ENCODE measurements at regions not wholly inside any gene's neighbourhood (a gene's known extent, or its start where the extent isn't known, plus 50 kb on each side); places are given as distances from the start of the nearest gene placed in this dataset.

DNA sequence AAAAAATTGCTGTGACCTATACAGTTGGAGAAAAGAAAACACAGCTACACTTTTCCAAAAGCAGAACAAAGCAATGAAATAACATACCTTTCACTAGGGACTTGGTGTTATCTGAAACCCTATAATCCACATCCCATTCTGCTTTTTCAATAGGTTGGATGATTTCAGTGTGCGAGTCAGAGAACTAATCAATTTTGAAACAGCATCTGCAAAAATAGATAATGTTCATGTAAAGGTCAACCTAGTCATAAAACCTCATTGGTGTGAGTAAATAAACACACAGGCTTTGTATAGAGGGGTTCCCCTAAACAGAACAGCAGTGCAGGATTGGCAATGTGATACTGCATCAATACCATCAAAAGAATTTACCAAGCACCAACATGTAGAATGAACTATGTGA is 173.0 kb upstream of the G2E3 start:
- H2AFZ ChIP-seq = no peak overlapping the region
- H3K27me3 ChIP-seq (ENCODE audit: insufficient read depth) = no peaks in the 10 kb centered on the region
- H3K9me2 ChIP-seq (ENCODE audit: insufficient read depth) = no peaks in the 10 kb centered on the region
- H3K27ac Mint-ChIP-seq = no peak overlapping the region
- DNase-seq (ENCODE audit: low spot score) (no peak), ATAC-seq (no peak)
- no peaks in the 10 kb centered on the region for H3K4me1 ChIP-seq (ENCODE audit: insufficient read depth)
- no peak overlapping the region for H3K4me2 ChIP-seq
- H3F3A ChIP-seq (replicated peaks; ENCODE audit: low read depth) = no peaks in the 10 kb centered on the region
- no peaks in the 10 kb centered on the region for H3K36me3 Mint-ChIP-seq (ENCODE audit: low read depth)
- no peaks in the 10 kb centered on the region for H3K79me2 ChIP-seq (replicated peaks; ENCODE audit: insufficient read depth)
- H3K4me3 ChIP-seq = no peak overlapping the region
- H3K36me3 ChIP-seq (ENCODE audit: insufficient read depth) = no peaks in the 10 kb centered on the region
- no peaks in the 10 kb centered on the region for H3K9me3 Mint-ChIP-seq
- peaks cover 2% of the 10 kb centered on the region for H3K27me3 Mint-ChIP-seq (ENCODE audit: insufficient read depth, low read depth, poor library complexity)
- no peak overlapping the region for H3K27ac ChIP-seq (ENCODE audit: low read depth)
- no peak overlapping the region for H3K4me3 Mint-ChIP-seq
- peaks cover 8% of the 10 kb centered on the region; the same call in 2 of the 3 replicates for H3K4me1 Mint-ChIP-seq
- TF ChIP-seq, protein P1, sequence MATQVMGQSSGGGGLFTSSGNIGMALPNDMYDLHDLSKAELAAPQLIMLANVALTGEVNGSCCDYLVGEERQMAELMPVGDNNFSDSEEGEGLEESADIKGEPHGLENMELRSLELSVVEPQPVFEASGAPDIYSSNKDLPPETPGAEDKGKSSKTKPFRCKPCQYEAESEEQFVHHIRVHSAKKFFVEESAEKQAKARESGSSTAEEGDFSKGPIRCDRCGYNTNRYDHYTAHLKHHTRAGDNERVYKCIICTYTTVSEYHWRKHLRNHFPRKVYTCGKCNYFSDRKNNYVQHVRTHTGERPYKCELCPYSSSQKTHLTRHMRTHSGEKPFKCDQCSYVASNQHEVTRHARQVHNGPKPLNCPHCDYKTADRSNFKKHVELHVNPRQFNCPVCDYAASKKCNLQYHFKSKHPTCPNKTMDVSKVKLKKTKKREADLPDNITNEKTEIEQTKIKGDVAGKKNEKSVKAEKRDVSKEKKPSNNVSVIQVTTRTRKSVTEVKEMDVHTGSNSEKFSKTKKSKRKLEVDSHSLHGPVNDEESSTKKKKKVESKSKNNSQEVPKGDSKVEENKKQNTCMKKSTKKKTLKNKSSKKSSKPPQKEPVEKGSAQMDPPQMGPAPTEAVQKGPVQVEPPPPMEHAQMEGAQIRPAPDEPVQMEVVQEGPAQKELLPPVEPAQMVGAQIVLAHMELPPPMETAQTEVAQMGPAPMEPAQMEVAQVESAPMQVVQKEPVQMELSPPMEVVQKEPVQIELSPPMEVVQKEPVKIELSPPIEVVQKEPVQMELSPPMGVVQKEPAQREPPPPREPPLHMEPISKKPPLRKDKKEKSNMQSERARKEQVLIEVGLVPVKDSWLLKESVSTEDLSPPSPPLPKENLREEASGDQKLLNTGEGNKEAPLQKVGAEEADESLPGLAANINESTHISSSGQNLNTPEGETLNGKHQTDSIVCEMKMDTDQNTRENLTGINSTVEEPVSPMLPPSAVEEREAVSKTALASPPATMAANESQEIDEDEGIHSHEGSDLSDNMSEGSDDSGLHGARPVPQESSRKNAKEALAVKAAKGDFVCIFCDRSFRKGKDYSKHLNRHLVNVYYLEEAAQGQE (IDR thresholded peaks at IDR 0.05; ENCODE audit: unreplicated experiment) = no peak
- TF ChIP-seq EZH2phosphoT487 (IDR thresholded peaks at IDR 0.05; ENCODE audit: unreplicated experiment) (no peak), CREB1 (CRISPR knock-in tag; IDR thresholded peaks at IDR 0.05; ENCODE audit: low read depth) (no peak), ZNF331 (CRISPR knock-in tag; IDR thresholded peaks at IDR 0.05; ENCODE audit: low read depth) (no peak), NANOG (IDR thresholded peaks at IDR 0.05; ENCODE audit: borderline replicate concordance) (no peak), ZNF114 (CRISPR knock-in tag; IDR thresholded peaks at IDR 0.05) (no peak)
- H4K20me1 ChIP-seq (replicated peaks; ENCODE audit: insufficient read depth) = no peaks in the 10 kb centered on the region

DNA sequence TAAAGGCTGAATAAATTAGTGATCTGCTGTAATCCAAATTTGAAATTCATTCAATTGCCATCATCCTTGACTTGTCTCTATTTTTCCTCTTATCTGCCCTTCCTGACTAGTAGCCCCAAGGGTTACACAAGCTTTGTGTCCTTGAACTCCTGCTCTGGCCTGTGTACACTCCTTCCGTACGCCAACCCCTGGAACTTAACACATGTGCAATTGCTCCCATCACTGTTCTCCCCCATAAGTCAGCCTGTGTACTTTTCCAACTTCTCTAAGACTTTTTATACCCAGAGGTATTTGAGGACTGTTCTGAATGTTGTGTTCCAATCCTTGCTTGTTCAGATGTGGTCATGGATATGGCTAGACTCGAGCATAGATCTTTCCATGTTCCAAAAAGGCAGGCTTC is 171.1 kb upstream of the G2E3 start:
- no peak overlapping the region for H3K4me2 ChIP-seq
- H2AFZ ChIP-seq = no peak overlapping the region
- H3K9me2 ChIP-seq (ENCODE audit: insufficient read depth) = no peaks in the 10 kb centered on the region
- H3F3A ChIP-seq (replicated peaks; ENCODE audit: low read depth) = no peaks in the 10 kb centered on the region
- no peak overlapping the region for H3K27ac ChIP-seq (ENCODE audit: low read depth)
- no peak overlapping the region for H3K27ac Mint-ChIP-seq
- H3K4me3 ChIP-seq = no peak overlapping the region
- no peaks in the 10 kb centered on the region for H3K79me2 ChIP-seq (replicated peaks; ENCODE audit: insufficient read depth)
- H3K27me3 Mint-ChIP-seq (ENCODE audit: insufficient read depth, low read depth, poor library complexity) = peaks cover 2% of the 10 kb centered on the region
- no peaks in the 10 kb centered on the region for H3K9me3 Mint-ChIP-seq
- H3K4me1 ChIP-seq (ENCODE audit: insufficient read depth) = no peaks in the 10 kb centered on the region
- H3K4me3 Mint-ChIP-seq = no peak overlapping the region
- H3K27me3 ChIP-seq (ENCODE audit: insufficient read depth) = no peaks in the 10 kb centered on the region
- H3K36me3 ChIP-seq (ENCODE audit: insufficient read depth) = no peaks in the 10 kb centered on the region
- no peak for ATAC-seq
- no peak for TF ChIP-seq JUNB (IDR thresholded peaks at IDR 0.05; ENCODE audit: unreplicated experiment)
- TF ChIP-seq EZH2 (IDR thresholded peaks at IDR 0.05; ENCODE audit: low read depth, unreplicated experiment) = no peak
- no peak for TF ChIP-seq POLR2AphosphoS5 (IDR thresholded peaks at IDR 0.05; ENCODE audit: low read depth)
- TF ChIP-seq ZNF331 (CRISPR knock-in tag; IDR thresholded peaks at IDR 0.05; ENCODE audit: low read depth) = no peak
- TF ChIP-seq, protein P2, sequence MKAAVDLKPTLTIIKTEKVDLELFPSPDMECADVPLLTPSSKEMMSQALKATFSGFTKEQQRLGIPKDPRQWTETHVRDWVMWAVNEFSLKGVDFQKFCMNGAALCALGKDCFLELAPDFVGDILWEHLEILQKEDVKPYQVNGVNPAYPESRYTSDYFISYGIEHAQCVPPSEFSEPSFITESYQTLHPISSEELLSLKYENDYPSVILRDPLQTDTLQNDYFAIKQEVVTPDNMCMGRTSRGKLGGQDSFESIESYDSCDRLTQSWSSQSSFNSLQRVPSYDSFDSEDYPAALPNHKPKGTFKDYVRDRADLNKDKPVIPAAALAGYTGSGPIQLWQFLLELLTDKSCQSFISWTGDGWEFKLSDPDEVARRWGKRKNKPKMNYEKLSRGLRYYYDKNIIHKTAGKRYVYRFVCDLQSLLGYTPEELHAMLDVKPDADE (IDR thresholded peaks at IDR 0.05) = no peak
- TF ChIP-seq STAT1 (IDR thresholded peaks at IDR 0.05; ENCODE audit: unreplicated experiment) = no peak
- no peak for TF ChIP-seq ZNF114 (CRISPR knock-in tag; IDR thresholded peaks at IDR 0.05)
- no peak for TF ChIP-seq CREB1 (CRISPR knock-in tag; IDR thresholded peaks at IDR 0.05; ENCODE audit: low read depth)
- TF ChIP-seq, protein P1 (IDR thresholded peaks at IDR 0.05; ENCODE audit: unreplicated experiment) = no peak
- no peak for TF ChIP-seq EZH2phosphoT487 (IDR thresholded peaks at IDR 0.05; ENCODE audit: unreplicated experiment)
- H4K20me1 ChIP-seq (replicated peaks; ENCODE audit: insufficient read depth) = no peaks in the 10 kb centered on the region
- DNase-seq (ENCODE audit: low spot score) = no peak
- no peaks in the 10 kb centered on the region; the same call in 2 of the 3 replicates for H3K36me3 Mint-ChIP-seq (ENCODE audit: low read depth)
- H3K4me1 Mint-ChIP-seq = peaks cover 8% of the 10 kb centered on the region; the same call in 2 of the 3 replicates

All from GM23338 (cell line).